ENCODE measurements at regions not wholly inside any gene's neighbourhood (a gene's known extent, or its start where the extent isn't known, plus 50 kb on each side); places are given as distances from the start of the nearest gene placed in this dataset.

GRCh38 chr5:154107010-154107409 lies 68.2 kb downstream of the MFAP3 start:
- DNase-seq (ENCODE audit: low spot score), result no peak

- DNase-seq (ENCODE audit: low spot score), result no peak
These were observed 69.0 kb downstream of the MFAP3 start for GRCh38 chr5:154107756-154108155.

GRCh38 chr5:154109416-154110106 lies 70.8 kb downstream of the MFAP3 start:
- no peak for DNase-seq (ENCODE audit: low spot score)

- no peak for DNase-seq (ENCODE audit: low spot score)
These were observed 71.3 kb downstream of the MFAP3 start for GRCh38 chr5:154110107-154110453.

- DNase-seq (ENCODE audit: low spot score), result no peak
These were observed 71.9 kb downstream of the MFAP3 start for GRCh38 chr5:154110716-154111115.

GRCh38 chr5:154111214-154111613 lies 72.4 kb downstream of the MFAP3 start:
- DNase-seq (ENCODE audit: low spot score), result no peak

GRCh38 chr5:154112255-154112654 lies 73.5 kb downstream of the MFAP3 start:
- no peak for DNase-seq (ENCODE audit: low spot score)

GRCh38 chr5:154115291-154115690 lies 75.2 kb upstream of the GALNT10 start:
- no peak for DNase-seq (ENCODE audit: low spot score)

GRCh38 chr5:154117050-154117449 lies 73.5 kb upstream of the GALNT10 start:
- no peak for DNase-seq (ENCODE audit: low spot score)

GRCh38 chr5:154117930-154118329 lies 72.6 kb upstream of the GALNT10 start:
- DNase-seq (ENCODE audit: low spot score), result no peak

GRCh38 chr5:154118385-154118784 lies 72.1 kb upstream of the GALNT10 start:
- no peak for DNase-seq (ENCODE audit: low spot score)

- DNase-seq (ENCODE audit: low spot score), result no peak
These were observed 71.6 kb upstream of the GALNT10 start for GRCh38 chr5:154118893-154119336.

GRCh38 chr5:154129013-154129412 lies 61.5 kb upstream of the GALNT10 start:
- no peak for DNase-seq (ENCODE audit: low spot score)

- DNase-seq (ENCODE audit: low spot score), result no peak
These were observed 60.6 kb upstream of the GALNT10 start for GRCh38 chr5:154129921-154130320.

GRCh38 chr5:154131817-154132216 lies 58.7 kb upstream of the GALNT10 start:
- DNase-seq (ENCODE audit: low spot score), result no peak

- no peak for DNase-seq (ENCODE audit: low spot score)
These were observed 57.7 kb upstream of the GALNT10 start for GRCh38 chr5:154132718-154133307.

GRCh38 chr5:154133591-154133990 lies 56.9 kb upstream of the GALNT10 start:
- no peak for DNase-seq (ENCODE audit: low spot score)

GRCh38 chr5:154134499-154134898 lies 56.0 kb upstream of the GALNT10 start:
- DNase-seq (ENCODE audit: low spot score), result no peak

- no peak for DNase-seq (ENCODE audit: low spot score)
These were observed 55.3 kb upstream of the GALNT10 start for GRCh38 chr5:154135125-154135817.

- DNase-seq (ENCODE audit: low spot score), result no peak
These were observed 54.4 kb upstream of the GALNT10 start for GRCh38 chr5:154136141-154136540.

GRCh38 chr5:154138701-154139100 lies 51.8 kb upstream of the GALNT10 start:
- peak; percentile 44 for DNase-seq (ENCODE audit: low spot score)

- no peak for DNase-seq (ENCODE audit: low spot score)
These were observed 50.2 kb upstream of the GALNT10 start for GRCh38 chr5:154140381-154140780.
